ENCODE measurements at regions not wholly inside any gene's neighbourhood (a gene's known extent, or its start where the extent isn't known, plus 50 kb on each side); places are given as distances from the start of the nearest gene placed in this dataset.

- TF ChIP-seq SP1 (IDR thresholded peaks at IDR 0.05; ENCODE audit: low read depth, low read length) = no peak
- no peak for TF ChIP-seq CTCF (IDR thresholded peaks at IDR 0.05; ENCODE audit: control extremely low read depth in 1 of 3, insufficient read depth in 1 of 3, low read depth in 1 of 3, low read length in 3 of 3)
- TF ChIP-seq, protein P1, sequence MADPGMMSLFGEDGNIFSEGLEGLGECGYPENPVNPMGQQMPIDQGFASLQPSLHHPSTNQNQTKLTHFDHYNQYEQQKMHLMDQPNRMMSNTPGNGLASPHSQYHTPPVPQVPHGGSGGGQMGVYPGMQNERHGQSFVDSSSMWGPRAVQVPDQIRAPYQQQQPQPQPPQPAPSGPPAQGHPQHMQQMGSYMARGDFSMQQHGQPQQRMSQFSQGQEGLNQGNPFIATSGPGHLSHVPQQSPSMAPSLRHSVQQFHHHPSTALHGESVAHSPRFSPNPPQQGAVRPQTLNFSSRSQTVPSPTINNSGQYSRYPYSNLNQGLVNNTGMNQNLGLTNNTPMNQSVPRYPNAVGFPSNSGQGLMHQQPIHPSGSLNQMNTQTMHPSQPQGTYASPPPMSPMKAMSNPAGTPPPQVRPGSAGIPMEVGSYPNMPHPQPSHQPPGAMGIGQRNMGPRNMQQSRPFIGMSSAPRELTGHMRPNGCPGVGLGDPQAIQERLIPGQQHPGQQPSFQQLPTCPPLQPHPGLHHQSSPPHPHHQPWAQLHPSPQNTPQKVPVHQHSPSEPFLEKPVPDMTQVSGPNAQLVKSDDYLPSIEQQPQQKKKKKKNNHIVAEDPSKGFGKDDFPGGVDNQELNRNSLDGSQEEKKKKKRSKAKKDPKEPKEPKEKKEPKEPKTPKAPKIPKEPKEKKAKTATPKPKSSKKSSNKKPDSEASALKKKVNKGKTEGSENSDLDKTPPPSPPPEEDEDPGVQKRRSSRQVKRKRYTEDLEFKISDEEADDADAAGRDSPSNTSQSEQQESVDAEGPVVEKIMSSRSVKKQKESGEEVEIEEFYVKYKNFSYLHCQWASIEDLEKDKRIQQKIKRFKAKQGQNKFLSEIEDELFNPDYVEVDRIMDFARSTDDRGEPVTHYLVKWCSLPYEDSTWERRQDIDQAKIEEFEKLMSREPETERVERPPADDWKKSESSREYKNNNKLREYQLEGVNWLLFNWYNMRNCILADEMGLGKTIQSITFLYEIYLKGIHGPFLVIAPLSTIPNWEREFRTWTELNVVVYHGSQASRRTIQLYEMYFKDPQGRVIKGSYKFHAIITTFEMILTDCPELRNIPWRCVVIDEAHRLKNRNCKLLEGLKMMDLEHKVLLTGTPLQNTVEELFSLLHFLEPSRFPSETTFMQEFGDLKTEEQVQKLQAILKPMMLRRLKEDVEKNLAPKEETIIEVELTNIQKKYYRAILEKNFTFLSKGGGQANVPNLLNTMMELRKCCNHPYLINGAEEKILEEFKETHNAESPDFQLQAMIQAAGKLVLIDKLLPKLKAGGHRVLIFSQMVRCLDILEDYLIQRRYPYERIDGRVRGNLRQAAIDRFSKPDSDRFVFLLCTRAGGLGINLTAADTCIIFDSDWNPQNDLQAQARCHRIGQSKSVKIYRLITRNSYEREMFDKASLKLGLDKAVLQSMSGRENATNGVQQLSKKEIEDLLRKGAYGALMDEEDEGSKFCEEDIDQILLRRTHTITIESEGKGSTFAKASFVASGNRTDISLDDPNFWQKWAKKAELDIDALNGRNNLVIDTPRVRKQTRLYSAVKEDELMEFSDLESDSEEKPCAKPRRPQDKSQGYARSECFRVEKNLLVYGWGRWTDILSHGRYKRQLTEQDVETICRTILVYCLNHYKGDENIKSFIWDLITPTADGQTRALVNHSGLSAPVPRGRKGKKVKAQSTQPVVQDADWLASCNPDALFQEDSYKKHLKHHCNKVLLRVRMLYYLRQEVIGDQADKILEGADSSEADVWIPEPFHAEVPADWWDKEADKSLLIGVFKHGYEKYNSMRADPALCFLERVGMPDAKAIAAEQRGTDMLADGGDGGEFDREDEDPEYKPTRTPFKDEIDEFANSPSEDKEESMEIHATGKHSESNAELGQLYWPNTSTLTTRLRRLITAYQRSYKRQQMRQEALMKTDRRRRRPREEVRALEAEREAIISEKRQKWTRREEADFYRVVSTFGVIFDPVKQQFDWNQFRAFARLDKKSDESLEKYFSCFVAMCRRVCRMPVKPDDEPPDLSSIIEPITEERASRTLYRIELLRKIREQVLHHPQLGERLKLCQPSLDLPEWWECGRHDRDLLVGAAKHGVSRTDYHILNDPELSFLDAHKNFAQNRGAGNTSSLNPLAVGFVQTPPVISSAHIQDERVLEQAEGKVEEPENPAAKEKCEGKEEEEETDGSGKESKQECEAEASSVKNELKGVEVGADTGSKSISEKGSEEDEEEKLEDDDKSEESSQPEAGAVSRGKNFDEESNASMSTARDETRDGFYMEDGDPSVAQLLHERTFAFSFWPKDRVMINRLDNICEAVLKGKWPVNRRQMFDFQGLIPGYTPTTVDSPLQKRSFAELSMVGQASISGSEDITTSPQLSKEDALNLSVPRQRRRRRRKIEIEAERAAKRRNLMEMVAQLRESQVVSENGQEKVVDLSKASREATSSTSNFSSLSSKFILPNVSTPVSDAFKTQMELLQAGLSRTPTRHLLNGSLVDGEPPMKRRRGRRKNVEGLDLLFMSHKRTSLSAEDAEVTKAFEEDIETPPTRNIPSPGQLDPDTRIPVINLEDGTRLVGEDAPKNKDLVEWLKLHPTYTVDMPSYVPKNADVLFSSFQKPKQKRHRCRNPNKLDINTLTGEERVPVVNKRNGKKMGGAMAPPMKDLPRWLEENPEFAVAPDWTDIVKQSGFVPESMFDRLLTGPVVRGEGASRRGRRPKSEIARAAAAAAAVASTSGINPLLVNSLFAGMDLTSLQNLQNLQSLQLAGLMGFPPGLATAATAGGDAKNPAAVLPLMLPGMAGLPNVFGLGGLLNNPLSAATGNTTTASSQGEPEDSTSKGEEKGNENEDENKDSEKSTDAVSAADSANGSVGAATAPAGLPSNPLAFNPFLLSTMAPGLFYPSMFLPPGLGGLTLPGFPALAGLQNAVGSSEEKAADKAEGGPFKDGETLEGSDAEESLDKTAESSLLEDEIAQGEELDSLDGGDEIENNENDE (IDR thresholded peaks at IDR 0.05; ENCODE audit: insufficient replicate concordance, low read length) = no peak
- no peak for TF ChIP-seq SP4 (IDR thresholded peaks at IDR 0.05; ENCODE audit: low read length)
- TF ChIP-seq EP300 (IDR thresholded peaks at IDR 0.05; ENCODE audit: borderline replicate concordance in 1 of 2, low read depth in 2 of 2, low read length in 2 of 2) = no peak
Observed at GRCh38 chr5:84816746-84817547, 432.3 kb upstream of the EDIL3 start.

Data from H1 (cell line).